Peyer's patch (tissue), 4 donors: ENCODE measurements at regions not wholly inside any gene's neighbourhood (a gene's known extent, or its start where the extent isn't known, plus 50 kb on each side); places are given as distances from the start of the nearest gene placed in this dataset.

Experiments
- DNase-seq, 3 donors: peaks; one replicate each; pipeline ENCODE4 v3.0.0-alpha.2; 2017 to 2019
- H3K27ac ChIP-seq, 4 donors: fragments of 200-600 bp; sonication (generic); one replicate each; pipeline ENCODE4 v1.5.1; 2016 to 2019
- H3K27me3 ChIP-seq, 2 donors: fragments of 200-600 bp; sonication (generic); one replicate each; pipeline ENCODE4 v1.5.1; 2019
- H3K36me3 ChIP-seq, 3 donors: fragments of 200-600 bp; sonication (generic); one replicate each; pipeline ENCODE4 v1.5.1; 2016 to 2019
- H3K4me1 ChIP-seq, 4 donors: fragments of 200-600 bp; sonication (generic); one replicate each; pipeline ENCODE4 v1.5.1; 2016 to 2019
- H3K4me3 ChIP-seq, 4 donors: fragments of 200-600 bp; sonication (generic); 1 replicate in 3 of 4; 2 replicates in 1 of 4; pipeline ENCODE4 v1.5.1; 2016 to 2019; ENCODE audit warnings: mild to moderate bottlenecking in 1 of 4
- H3K9me3 ChIP-seq, 4 donors: fragments of 200-600 bp; sonication (generic); one replicate each; pipeline ENCODE4 v1.5.1; 2016 to 2019; ENCODE audit warnings: mild to moderate bottlenecking in 1 of 4
- POLR2A ChIP-seq, 2 donors: fragments of 450-650 bp; IDR thresholded peaks; one replicate each; pipeline ENCODE4 v1.5.1; 2017; ENCODE audit warnings: antibody characterized with exemption in 2 of 2, mild to moderate bottlenecking in 2 of 2, moderate library complexity in 2 of 2
- TF ChIP-seq, protein P1 (sequence below), 6 experiments: fragments of 450-650 bp in 4 of 6; fragments of 200-600 bp in 2 of 6; sonication (generic) in 1 of 6; IDR thresholded peaks; one replicate each; pipeline ENCODE4 v1.5.1; 2017 to 2019; ENCODE audit warnings: antibody characterized with exemption in 6 of 6, mild to moderate bottlenecking in 3 of 6, moderate library complexity in 1 of 6

GRCh38 chr4:180630012-180630665 is 1613.1 kb upstream of the TENM3 start:
- H3K4me3 ChIP-seq: no peak overlapping the region
- H3K27ac ChIP-seq: no peak overlapping the region
- no peaks in the 10 kb centered on the region for H3K4me1 ChIP-seq
- H3K9me3 ChIP-seq: no peaks in the 10 kb centered on the region
- no peak for DNase-seq
- TF ChIP-seq, protein P1, sequence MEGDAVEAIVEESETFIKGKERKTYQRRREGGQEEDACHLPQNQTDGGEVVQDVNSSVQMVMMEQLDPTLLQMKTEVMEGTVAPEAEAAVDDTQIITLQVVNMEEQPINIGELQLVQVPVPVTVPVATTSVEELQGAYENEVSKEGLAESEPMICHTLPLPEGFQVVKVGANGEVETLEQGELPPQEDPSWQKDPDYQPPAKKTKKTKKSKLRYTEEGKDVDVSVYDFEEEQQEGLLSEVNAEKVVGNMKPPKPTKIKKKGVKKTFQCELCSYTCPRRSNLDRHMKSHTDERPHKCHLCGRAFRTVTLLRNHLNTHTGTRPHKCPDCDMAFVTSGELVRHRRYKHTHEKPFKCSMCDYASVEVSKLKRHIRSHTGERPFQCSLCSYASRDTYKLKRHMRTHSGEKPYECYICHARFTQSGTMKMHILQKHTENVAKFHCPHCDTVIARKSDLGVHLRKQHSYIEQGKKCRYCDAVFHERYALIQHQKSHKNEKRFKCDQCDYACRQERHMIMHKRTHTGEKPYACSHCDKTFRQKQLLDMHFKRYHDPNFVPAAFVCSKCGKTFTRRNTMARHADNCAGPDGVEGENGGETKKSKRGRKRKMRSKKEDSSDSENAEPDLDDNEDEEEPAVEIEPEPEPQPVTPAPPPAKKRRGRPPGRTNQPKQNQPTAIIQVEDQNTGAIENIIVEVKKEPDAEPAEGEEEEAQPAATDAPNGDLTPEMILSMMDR (IDR thresholded peaks at IDR 0.05): no peak
- no peak for TF ChIP-seq POLR2A (IDR thresholded peaks at IDR 0.05)
- H3K36me3 ChIP-seq: no peaks in the 10 kb centered on the region
- H3K27me3 ChIP-seq: no peaks in the 10 kb centered on the region

DNA sequence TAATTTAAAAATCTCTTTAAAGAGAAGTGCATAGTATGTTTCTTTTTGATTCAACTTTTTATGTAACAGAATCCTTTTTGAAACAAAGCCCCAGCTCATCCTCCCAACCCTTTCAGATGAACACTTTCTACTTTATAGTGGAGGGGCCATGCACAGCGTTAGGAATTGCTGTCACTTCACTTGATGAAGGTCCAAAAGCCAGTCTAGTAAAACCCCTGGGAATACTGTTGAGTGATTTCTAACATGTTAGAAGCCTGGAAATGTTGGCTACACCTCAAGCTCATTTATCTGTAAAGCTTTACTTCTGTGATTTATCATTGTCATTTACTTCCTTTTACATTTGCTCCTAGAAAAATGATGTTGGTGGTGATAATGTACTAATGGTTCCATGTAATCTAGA is 1608.9 kb upstream of the TENM3 start:
- Histone ChIP-seq H3K36me3 (no peaks in the 10 kb centered on the region), H3K4me1 (no peaks in the 10 kb centered on the region), H3K27ac (no peak overlapping the region), H3K27me3 (no peaks in the 10 kb centered on the region), H3K9me3 (no peaks in the 10 kb centered on the region), H3K4me3 (no peak overlapping the region)
- no peak for DNase-seq
- no peak for TF ChIP-seq POLR2A (IDR thresholded peaks at IDR 0.05)
- TF ChIP-seq, protein P1 (IDR thresholded peaks at IDR 0.05): no peak

- Histone ChIP-seq H3K4me3 (no peak overlapping the region), H3K36me3 (no peaks in the 10 kb centered on the region), H3K27ac (no peak overlapping the region), H3K4me1 (no peaks in the 10 kb centered on the region), H3K27me3 (no peaks in the 10 kb centered on the region), H3K9me3 (no peaks in the 10 kb centered on the region)
- DNase-seq: no peak
- TF ChIP-seq POLR2A (IDR thresholded peaks at IDR 0.05): no peak
- TF ChIP-seq, protein P1 (IDR thresholded peaks at IDR 0.05): no peak
Measured at GRCh38 chr4:180635281-180635680, 1607.9 kb upstream of the TENM3 start.

- TF ChIP-seq, protein P1 (IDR thresholded peaks at IDR 0.05): no peak
- no peak for TF ChIP-seq POLR2A (IDR thresholded peaks at IDR 0.05)
- no peak for DNase-seq
- H3K4me3 ChIP-seq: no peak overlapping the region
Measured at GRCh38 chr4:180636696-180637404, 1606.4 kb upstream of the TENM3 start.

DNA sequence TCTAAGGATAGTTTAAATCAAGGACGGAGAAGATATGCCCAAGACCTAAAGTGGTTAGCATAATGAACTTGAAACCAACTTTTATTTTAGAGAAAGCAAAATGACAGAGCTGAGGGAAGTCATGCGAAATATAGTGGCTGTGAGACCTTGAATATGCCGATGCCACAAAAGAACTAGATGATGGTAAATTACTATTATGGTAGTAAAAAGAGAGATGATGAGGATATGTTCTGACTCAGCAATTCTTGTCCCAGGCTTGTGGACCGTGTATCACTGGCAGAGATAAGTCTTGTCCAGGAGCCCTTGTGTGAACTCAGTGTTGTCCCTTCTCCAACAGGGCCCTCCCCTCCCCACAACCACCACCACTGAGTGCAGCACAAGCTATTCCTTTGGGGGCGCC is 1605.6 kb upstream of the TENM3 start:
- Histone ChIP-seq H3K9me3 (no peaks in the 10 kb centered on the region), H3K4me3 (no peak overlapping the region), H3K27ac (no peak overlapping the region), H3K4me1 (no peaks in the 10 kb centered on the region), H3K27me3 (no peaks in the 10 kb centered on the region), H3K36me3 (no peaks in the 10 kb centered on the region)
- no peak for TF ChIP-seq POLR2A (IDR thresholded peaks at IDR 0.05)
- TF ChIP-seq, protein P1 (IDR thresholded peaks at IDR 0.05): no peak
- DNase-seq: no peak

More at GRCh38 chr4:180636696-180637404, 1606.4 kb upstream of the TENM3 start:
- H3K27ac ChIP-seq: no peak overlapping the region
- H3K9me3 ChIP-seq: no peaks in the 10 kb centered on the region
- H3K36me3 ChIP-seq: no peaks in the 10 kb centered on the region
- no peaks in the 10 kb centered on the region for H3K27me3 ChIP-seq
- no peaks in the 10 kb centered on the region for H3K4me1 ChIP-seq
